Trophoblast cell (in vitro differentiated cells and primary cell): ENCODE measurements at regions not wholly inside any gene's neighbourhood (a gene's known extent, or its start where the extent isn't known, plus 50 kb on each side); places are given as distances from the start of the nearest gene placed in this dataset.

Experiments used
- DNase-seq, 2 donors: peaks; one replicate each; pipeline ENCODE4 v3.0.0-alpha.2; 2016
- H2AFZ ChIP-seq: 2 replicates; pipeline ENCODE4 v1.6.1; 2013; ENCODE audit warnings: low read length, moderate library complexity, mild to moderate bottlenecking; ENCODE audit not compliant: insufficient read depth, poor library complexity
- H2AK5ac ChIP-seq: 2 replicates; pipeline ENCODE4 v1.6.1; 2013; ENCODE audit warnings: mild to moderate bottlenecking, low read length
- H2BK120ac ChIP-seq: 2 replicates; pipeline ENCODE4 v1.6.1; 2013; ENCODE audit warnings: low read length, mild to moderate bottlenecking, moderate library complexity; ENCODE audit not compliant: insufficient read depth, poor library complexity
- H2BK12ac ChIP-seq: 2 replicates; pipeline ENCODE4 v1.6.1; 2013; ENCODE audit warnings: mild to moderate bottlenecking, low read length, moderate library complexity
- H2BK5ac ChIP-seq: 2 replicates; pipeline ENCODE4 v1.6.1; 2013; ENCODE audit warnings: low read length, low read depth, moderate library complexity, mild to moderate bottlenecking; ENCODE audit not compliant: poor library complexity
- H3K14ac ChIP-seq: 2 replicates; pipeline ENCODE4 v1.6.1; 2013; ENCODE audit warnings: mild to moderate bottlenecking, low read length
- H3K18ac ChIP-seq: 2 replicates; pipeline ENCODE4 v1.6.1; 2013; ENCODE audit warnings: mild to moderate bottlenecking, low read length
- H3K23ac ChIP-seq: 2 replicates; pipeline ENCODE4 v1.6.1; 2013; ENCODE audit warnings: low read length
- H3K27ac ChIP-seq: 2 replicates; pipeline ENCODE4 v1.5.1; 2013; ENCODE audit warnings: low read depth, mild to moderate bottlenecking, inconsistent platforms, low read length, moderate library complexity
- H3K27me3 ChIP-seq: 2 replicates; pipeline ENCODE4 v1.6.1; 2013; ENCODE audit warnings: inconsistent platforms, mild to moderate bottlenecking, low read length, moderate library complexity; ENCODE audit not compliant: insufficient read depth
- H3K36me3 ChIP-seq, 2 experiments: 1 replicate in 1 of 2; 2 replicates in 1 of 2; pipeline ENCODE4 v1.6.1; 2013; ENCODE audit warnings: low read length in 2 of 2, mild to moderate bottlenecking in 2 of 2, moderate library complexity in 1 of 2; ENCODE audit not compliant: insufficient read depth in 2 of 2, control insufficient read depth in 1 of 2
- H3K4ac ChIP-seq: 2 replicates; pipeline ENCODE4 v1.6.1; 2013; ENCODE audit warnings: low read depth, mild to moderate bottlenecking, low read length, moderate library complexity
- H3K4me1 ChIP-seq, 2 experiments: 1 replicate in 1 of 2; 2 replicates in 1 of 2; pipeline ENCODE4 v1.6.1; 2013; ENCODE audit warnings: low read length in 2 of 2, mild to moderate bottlenecking in 2 of 2, moderate library complexity in 1 of 2; ENCODE audit not compliant: insufficient read depth in 2 of 2, control insufficient read depth in 1 of 2
- H3K4me2 ChIP-seq: 2 replicates; pipeline ENCODE4 v1.6.1; 2013; ENCODE audit warnings: inconsistent platforms, mild to moderate bottlenecking, low read length, moderate library complexity
- H3K4me3 ChIP-seq: 2 replicates; pipeline ENCODE4 v1.5.1; 2013; ENCODE audit warnings: mild to moderate bottlenecking, low read depth, low read length, inconsistent platforms
- H3K79me1 ChIP-seq: one replicate; pipeline ENCODE4 v1.6.1; 2013; ENCODE audit warnings: low read length
- H3K79me2 ChIP-seq: 2 replicates; pipeline ENCODE4 v1.6.1; 2013; ENCODE audit warnings: low read length, mild to moderate bottlenecking; ENCODE audit not compliant: control insufficient read depth, insufficient read depth, poor library complexity
- H3K9ac ChIP-seq: 2 replicates; pipeline ENCODE4 v1.6.1; 2013; ENCODE audit warnings: mild to moderate bottlenecking, low read length
- H3K9me3 ChIP-seq: 2 replicates; pipeline ENCODE4 v1.6.1; 2013; ENCODE audit warnings: low read depth, mild to moderate bottlenecking, control low read depth, inconsistent platforms, low read length; ENCODE audit not compliant: insufficient read depth
- H4K12ac ChIP-seq: 2 replicates; pipeline ENCODE4 v1.6.1; 2013; ENCODE audit warnings: low read depth, mild to moderate bottlenecking, low read length, moderate library complexity
- H4K8ac ChIP-seq: 2 replicates; pipeline ENCODE4 v1.6.1; 2013; ENCODE audit warnings: low read depth, mild to moderate bottlenecking, low read length, moderate library complexity
- H4K91ac ChIP-seq: one replicate; pipeline ENCODE4 v1.6.1; 2013; ENCODE audit warnings: low read depth, mild to moderate bottlenecking, low read length, moderate library complexity
- WGBS: extraction: QIAGEN DNeasy Blood & Tissue Kit; methylation state at CpG from one replicate; pipeline ENCODE4 v1.1.7; 2013; ENCODE audit warnings: missing lambda C conversion rate; ENCODE audit not compliant: insufficient read length, insufficient coverage; ENCODE audit errors: extremely low coverage; 5-methylcytosine and 5-hydroxymethylcytosine counted together

DNA sequence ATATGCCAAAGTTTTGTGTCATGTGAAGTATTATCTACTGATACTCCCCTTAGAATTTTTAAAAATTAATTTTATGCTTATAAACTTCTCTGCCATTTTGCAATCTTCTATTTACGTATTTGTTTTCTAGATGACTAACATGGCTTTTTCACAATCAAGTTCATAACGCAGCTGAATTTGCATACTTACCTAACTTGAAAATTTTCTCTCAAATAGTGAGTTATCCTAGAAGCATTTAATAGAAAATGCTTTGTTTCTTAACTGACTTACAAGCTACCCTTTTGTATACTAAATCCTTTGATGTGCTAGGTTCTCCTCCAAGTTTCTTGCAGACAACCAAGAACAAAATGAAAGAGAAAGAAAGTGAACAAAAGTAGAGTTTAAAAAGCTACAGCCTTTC, 683.5 kb downstream of the LIG4 start:
- Histone ChIP-seq H2AFZ (no peak overlapping the region), H3K4me3 (no peak overlapping the region), H2AK5ac (no peak overlapping the region), H3K4ac (no peak overlapping the region), H3K18ac (no peak overlapping the region), H3K4me2 (no peak overlapping the region), H3K9ac (no peak overlapping the region), H3K4me1 (no peaks in the 10 kb centered on the region), H4K91ac (no peak overlapping the region), H2BK12ac (no peak overlapping the region), H3K36me3 (no peaks in the 10 kb centered on the region), H3K79me2 (no peaks in the 10 kb centered on the region), H4K12ac (no peak overlapping the region), H3K23ac (no peak overlapping the region), H2BK5ac (no peak overlapping the region), H3K79me1 (no peaks in the 10 kb centered on the region), H2BK120ac (no peak overlapping the region), H3K27me3 (no peaks in the 10 kb centered on the region), H3K27ac (no peak overlapping the region), H3K9me3 (no peaks in the 10 kb centered on the region), H4K8ac (no peak overlapping the region), H3K14ac (no peak overlapping the region)
- no CpG with 5 or more reads among the region's 2 CpGs for WGBS
- peak in 1 of 2 donors; percentile 23 for DNase-seq

DNA sequence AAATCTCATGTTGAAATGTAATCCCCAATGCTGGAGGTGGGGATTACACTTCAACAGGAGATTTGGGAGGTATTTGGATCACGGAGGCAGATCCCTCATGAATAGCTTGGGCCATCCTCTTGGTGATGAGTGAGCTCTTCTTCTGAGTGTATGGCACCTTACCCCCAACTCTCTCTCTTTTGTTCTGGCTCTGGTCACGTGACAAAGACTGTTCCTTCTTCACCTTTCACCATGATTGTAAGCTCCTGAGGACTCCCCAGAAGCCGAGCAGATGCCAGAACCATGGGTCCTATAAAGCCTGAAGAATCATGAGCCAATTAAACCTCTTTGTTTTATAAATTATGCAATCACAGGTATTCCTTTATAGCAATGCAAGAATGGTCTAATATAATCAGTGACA, 684.2 kb downstream of the LIG4 start:
- H2BK5ac ChIP-seq: no peak overlapping the region
- H2AK5ac ChIP-seq: no peak overlapping the region
- no peak for DNase-seq
- H3K18ac ChIP-seq: no peak overlapping the region
- no peak overlapping the region for H4K12ac ChIP-seq
- no peaks in the 10 kb centered on the region for H3K27me3 ChIP-seq
- H3K79me1 ChIP-seq: no peaks in the 10 kb centered on the region
- no peak overlapping the region for H2BK120ac ChIP-seq
- no peak overlapping the region for H3K4me2 ChIP-seq
- no peaks in the 10 kb centered on the region for H3K9me3 ChIP-seq
- H3K9ac ChIP-seq: no peak overlapping the region
- no peak overlapping the region for H2BK12ac ChIP-seq
- H3K23ac ChIP-seq: no peak overlapping the region
- H3K4me1 ChIP-seq: no peaks in the 10 kb centered on the region
- no peaks in the 10 kb centered on the region for H3K36me3 ChIP-seq
- H4K91ac ChIP-seq: no peak overlapping the region
- no peaks in the 10 kb centered on the region for H3K79me2 ChIP-seq
- H4K8ac ChIP-seq: no peak overlapping the region
- WGBS: no CpG with 5 or more reads among the region's 3 CpGs
- no peak overlapping the region for H2AFZ ChIP-seq
- no peak overlapping the region for H3K4ac ChIP-seq
- no peak overlapping the region for H3K4me3 ChIP-seq
- H3K14ac ChIP-seq: no peak overlapping the region
- H3K27ac ChIP-seq: no peak overlapping the region

GRCh38 chr13:107529035-107529434, 686.3 kb downstream of the LIG4 start:
- H3K9me3 ChIP-seq: no peaks in the 10 kb centered on the region
- H3K27ac ChIP-seq: no peak overlapping the region
- no peak overlapping the region for H3K14ac ChIP-seq

DNA sequence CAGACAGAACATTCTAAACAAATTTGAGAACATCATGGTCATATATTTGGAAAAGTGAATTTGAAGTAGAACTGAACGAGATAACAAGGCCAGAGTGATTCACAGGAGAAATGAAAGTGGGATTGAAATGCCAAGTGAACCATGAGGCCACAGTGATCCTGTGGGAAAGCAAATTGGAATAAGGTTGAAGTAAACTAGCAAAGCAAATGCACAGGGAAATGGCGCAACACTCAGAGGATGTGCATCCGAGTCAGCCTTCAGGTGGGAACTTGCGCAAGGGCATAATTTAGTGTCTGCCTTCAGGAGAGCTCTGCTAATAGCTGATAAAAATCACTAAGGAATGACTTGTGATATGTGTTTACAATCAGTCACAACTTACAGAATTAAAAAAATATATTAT, 696.6 kb downstream of the LIG4 start:
- Histone ChIP-seq H3K4me1 (no peaks in the 10 kb centered on the region), H2AFZ (no peak overlapping the region), H3K4ac (no peak overlapping the region), H3K14ac (no peak overlapping the region), H4K12ac (no peak overlapping the region), H2AK5ac (no peak overlapping the region), H3K18ac (no peak overlapping the region), H2BK5ac (no peak overlapping the region), H3K27ac (no peak overlapping the region), H3K4me3 (no peak overlapping the region), H2BK120ac (no peak overlapping the region), H2BK12ac (no peak overlapping the region), H3K23ac (no peak overlapping the region), H4K91ac (no peak overlapping the region), H3K27me3 (no peaks in the 10 kb centered on the region), H3K4me2 (no peak overlapping the region), H3K36me3 (no peaks in the 10 kb centered on the region), H3K9me3 (no peaks in the 10 kb centered on the region), H3K79me1 (no peaks in the 10 kb centered on the region), H4K8ac (no peak overlapping the region), H3K9ac (no peak overlapping the region), H3K79me2 (no peaks in the 10 kb centered on the region)
- no CpG with 5 or more reads among the region's 4 CpGs for WGBS
- peak in 1 of 2 donors; percentile 29 for DNase-seq

More at GRCh38 chr13:107529035-107529434, 686.3 kb downstream of the LIG4 start:
- Histone ChIP-seq H3K4me2 (no peak overlapping the region), H3K23ac (no peak overlapping the region), H3K79me1 (no peaks in the 10 kb centered on the region), H4K8ac (no peak overlapping the region), H3K4ac (no peak overlapping the region), H2BK120ac (no peak overlapping the region), H2BK12ac (no peak overlapping the region), H2AK5ac (no peak overlapping the region), H3K36me3 (no peaks in the 10 kb centered on the region), H3K18ac (no peak overlapping the region), H3K9ac (no peak overlapping the region), H2AFZ (no peak overlapping the region), H3K4me1 (no peaks in the 10 kb centered on the region), H2BK5ac (no peak overlapping the region), H4K91ac (no peak overlapping the region), H4K12ac (no peak overlapping the region), H3K27me3 (no peaks in the 10 kb centered on the region), H3K79me2 (no peaks in the 10 kb centered on the region), H3K4me3 (no peak overlapping the region)
- no peak for DNase-seq
- no CpG with 5 or more reads among the region's 4 CpGs for WGBS
